CD4-positive, alpha-beta T cell treated with Interleukin-15 for 4 hours (primary cell): ENCODE measurements at regions not wholly inside any gene's neighbourhood (a gene's known extent, or its start where the extent isn't known, plus 50 kb on each side); places are given as distances from the start of the nearest gene placed in this dataset.

Experiments
- DNase-seq: peaks from one replicate; pipeline ENCODE4 v3.0.0-alpha.2; 2020; ENCODE audit warnings: low spot score

DNA sequence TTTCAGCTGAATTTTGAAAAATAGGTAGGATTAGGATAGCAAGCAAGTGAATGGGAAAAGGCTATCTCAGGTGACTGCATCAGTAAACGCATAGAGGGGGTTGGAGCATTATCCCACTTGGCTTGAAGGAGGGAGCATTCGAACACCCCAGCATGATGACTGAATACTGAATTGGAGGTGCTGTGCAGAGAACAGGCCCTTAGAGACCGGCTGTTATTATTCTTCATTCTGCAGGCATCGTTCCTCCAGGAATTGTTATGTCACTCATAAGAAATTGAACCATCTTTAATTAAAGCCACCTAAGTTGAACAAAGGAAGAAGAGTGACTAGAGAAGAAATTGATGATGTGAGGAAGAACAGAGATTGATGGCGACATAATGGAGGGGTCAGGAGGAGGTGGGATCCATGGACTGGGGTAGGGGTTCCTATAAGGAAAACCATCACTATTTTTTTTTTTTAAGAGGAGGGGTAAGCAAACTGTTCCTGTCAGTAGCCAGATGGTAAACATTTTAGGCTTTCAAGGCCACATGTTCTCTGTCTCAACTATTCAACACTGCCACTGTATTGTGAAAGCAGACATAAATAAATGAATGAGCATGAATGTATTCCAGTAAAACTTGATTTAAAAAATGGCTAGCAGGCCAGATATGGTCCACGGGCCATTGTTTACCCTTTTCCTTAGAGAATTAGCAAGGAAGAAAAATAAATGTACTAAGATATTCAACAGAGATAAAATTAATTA lies 264.7 kb upstream of the TAC1 start:
- no peak for DNase-seq

DNA sequence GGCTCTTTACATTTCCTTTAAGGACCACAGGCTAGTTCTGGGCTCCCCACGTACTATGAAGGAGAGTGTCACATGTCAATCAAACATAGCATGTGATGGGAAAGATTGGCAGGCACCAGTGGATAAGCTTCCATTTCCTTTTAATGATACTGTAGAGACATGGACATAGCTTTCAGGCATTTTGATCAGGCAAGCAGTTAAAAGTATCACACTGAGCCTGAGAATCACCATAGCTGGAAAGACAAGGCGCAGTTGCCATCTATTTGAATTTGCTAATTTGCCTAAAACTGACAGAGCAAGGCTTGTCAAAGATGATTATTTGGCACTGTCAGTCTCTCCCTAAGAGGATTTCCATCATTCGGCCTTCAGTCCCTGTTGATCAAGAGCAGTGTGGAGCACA lies 263.4 kb upstream of the TAC1 start:
- DNase-seq: no peak

DNA sequence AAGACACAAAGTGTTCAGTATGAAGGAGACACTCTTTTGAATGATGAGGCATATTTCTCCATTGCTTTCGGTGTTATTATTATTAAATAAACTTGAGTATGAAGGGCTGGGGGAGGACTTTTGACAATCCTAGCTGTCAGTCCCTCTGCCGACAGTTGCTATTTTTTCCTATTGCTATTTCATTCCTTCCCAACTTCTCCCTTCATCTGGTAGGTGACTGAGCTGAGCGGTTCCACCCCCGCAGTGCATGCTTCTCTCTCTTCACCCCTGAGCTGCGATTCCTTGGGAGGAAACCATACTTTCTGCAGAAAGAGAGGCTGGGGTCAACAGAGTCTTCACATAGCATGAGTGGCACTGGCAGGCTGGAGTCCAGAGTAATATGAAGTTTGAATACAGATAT lies 261.2 kb upstream of the TAC1 start:
- no peak for DNase-seq

DNA sequence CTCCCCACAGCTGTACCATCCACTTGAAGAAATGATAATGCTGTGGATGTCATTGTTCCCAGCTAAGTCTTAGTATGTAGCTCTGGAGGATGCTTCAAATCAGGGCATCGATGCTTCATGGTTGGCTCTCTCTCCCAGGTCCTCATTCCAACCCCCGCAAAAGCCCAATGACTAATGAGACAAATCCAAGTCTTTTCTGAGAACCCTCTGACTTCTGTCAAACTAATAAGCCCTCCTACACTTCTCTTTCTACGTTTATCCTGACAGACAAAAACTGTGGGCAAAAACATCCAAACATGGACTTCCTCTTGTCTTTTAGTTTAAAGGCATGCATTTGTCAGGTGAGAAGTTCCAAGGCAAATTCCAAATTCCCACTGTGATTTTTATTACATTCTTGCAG lies 260.4 kb upstream of the TAC1 start:
- DNase-seq: no peak

DNA sequence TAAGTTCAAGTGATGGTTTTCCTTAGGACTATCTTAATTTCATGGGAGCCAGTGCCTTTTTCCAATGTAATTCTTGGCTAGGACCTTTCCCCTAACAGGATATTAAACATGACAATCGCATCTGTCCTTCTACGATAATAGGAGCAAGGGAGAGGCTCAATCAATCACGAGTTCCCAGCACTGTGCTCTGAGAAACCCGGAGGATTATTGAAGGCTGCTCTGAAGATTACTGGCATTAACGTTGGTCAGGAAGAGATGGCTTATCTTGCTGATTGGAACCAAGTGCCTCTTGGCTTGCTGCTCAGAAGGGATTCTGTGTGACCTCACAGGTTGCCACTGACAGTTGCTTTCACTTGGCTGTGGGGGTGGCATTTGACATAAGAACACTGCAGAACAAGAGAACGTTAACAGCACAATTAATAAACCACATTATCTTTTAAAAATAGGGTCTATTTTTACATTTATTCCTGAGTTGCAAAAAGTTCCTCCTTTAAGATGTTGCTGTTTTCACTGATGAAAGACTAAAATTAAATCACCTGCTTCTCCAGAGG lies 252.1 kb upstream of the TAC1 start:
- DNase-seq: no peak

DNA sequence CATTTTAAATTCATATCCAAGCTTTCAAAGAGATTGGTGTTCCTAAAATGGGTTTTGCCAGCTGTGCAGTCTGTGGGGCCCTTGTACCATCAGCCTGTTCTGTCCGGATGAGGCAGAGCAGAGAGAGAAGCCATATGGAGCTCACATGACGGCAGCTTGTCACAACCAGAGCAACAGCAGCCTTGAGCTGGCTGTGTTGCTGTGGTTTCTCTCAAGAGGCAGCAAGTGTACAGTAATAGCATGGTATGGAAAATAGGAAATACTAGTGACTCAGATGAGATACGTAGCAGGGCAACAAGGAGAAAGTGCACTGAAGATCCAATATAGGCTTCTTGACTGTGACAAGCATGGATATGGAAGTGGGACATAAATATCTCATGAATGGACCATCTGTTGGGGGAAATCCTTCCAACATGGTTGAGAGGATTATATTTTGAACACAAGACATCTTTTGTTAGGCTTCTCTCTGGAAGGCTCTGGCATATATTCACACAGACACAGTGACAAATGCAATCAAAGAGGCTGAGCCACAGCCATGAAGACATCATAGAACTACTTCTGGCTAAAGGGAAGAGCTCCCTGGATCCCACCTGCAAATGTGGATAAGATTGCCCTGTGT lies 251.0 kb upstream of the TAC1 start:
- DNase-seq: no peak

DNA sequence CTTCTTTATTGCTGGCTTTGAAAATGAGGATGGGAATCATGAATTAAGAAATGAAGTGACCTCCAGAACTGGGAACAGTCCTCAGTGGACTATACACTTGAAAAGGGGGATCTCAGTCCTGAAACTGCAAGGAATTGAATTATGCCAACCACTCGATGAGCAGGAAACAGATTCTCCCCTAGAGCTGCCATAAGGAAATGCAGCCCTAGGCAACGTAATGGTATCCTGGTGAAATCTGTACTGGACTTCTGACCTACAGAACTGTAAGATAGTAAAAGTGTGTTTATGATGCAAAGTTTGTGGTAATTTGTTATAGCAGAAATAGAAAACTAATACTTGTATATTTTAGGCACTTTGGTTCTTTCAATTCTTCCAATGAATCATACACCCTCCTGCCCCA lies 236.4 kb upstream of the TAC1 start:
- no peak for DNase-seq

DNA sequence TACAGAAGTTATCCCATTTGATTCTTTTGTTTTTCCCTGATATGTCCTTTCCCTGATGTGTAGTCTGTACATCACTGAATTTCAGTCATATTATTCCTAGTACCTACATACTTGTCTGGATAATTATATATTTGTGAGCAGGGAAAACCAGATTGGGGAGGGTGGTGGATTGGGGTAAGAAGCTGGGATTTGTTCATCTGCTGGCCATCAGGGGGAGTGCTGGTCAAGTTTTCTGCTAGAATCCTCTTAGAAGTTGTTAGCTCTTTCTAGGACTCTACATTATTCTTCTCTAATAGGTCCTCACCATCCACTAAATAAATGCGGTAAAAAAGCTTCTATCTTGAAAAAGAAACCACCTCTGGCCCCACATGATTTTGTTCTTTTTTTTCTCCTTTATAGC lies 232.7 kb upstream of the TAC1 start:
- no peak for DNase-seq

DNA sequence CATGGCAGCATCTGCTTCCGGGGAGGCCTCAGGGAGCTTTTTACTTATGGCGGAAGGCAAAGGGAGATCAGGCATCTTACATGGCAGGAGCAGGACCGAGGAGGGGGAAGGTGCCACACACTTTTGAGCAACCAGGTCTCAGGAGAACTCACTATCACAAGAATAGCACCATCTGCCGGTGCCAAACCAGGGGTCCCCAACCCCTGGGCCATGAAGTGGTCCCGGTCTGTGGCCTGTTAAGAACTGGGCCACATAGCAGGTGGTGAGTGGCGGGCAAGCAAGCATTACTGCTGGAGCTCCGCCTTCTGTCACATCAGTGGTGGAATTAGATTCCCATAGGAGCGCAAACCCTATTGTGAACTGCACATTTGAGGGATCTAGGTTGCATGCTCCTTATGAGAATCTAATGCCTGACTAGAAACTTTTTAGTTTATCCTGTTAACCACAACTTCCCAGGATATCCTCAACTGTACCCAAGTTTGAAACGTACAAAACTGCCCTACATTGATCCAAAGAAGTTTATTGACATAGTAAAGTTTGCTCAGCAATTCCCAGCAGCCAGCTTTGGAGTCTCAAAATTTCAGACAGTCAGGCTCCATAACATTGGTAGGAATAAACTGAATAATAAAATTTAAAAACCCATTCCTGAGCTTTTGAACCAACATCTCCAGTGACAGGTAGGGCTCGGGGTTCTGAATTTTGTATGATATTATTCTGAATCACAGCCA lies 228.4 kb upstream of the TAC1 start:
- no peak for DNase-seq

DNA sequence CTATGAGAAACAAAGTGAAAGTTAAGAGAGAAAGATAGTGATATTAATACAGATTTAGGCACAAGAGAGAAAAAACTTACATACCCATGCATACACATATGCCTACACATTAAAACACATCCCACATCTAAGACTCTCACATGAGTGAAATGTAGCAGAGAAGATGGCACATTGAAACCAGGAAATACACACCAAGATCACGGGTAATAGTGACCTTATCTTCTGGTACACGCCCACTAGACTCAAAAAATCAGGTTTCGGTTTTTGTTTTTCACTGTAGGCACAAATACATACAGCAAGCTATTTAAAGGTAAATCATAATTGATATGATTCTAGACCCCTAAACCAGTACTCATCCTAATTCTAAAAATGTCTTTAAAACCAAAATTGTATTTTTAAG lies 225.2 kb upstream of the TAC1 start:
- peak; percentile 4 for DNase-seq

DNA sequence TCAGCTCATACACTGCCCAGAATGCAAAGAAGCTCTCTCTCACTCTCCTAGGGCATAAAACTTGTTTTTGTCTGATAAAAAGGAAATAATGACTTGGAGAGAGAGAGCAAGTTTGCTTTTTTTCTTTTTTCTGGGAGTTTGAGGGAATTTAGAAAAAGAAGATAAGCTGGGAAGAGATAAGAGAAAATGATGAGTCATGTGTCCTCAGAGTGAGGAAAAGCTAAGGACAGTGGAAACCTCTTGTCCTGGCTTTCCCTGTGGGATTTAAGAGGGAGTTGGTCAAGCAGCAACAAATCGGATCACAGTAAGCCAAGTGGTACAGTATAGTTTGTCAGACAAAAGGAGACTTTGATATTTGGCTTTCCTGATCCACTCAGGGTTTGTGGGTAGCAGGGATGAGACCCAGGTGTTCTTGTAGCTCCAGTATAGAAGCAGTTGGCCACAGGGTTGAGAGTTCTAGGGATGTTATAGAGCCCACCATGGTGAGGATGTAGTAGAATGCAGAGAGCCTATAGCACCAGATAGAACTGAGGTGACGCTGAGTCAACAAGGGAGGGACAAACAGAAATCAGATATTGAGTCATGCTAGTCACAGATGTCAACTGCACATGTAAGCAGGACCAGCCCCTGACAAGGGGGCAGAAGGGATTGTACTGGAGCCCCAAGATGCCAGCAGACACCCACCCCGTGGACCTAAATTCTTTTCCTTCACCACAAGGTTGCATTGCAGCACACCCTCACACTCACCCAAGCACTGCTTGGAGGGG lies 219.3 kb upstream of the TAC1 start:
- no peak for DNase-seq

DNA sequence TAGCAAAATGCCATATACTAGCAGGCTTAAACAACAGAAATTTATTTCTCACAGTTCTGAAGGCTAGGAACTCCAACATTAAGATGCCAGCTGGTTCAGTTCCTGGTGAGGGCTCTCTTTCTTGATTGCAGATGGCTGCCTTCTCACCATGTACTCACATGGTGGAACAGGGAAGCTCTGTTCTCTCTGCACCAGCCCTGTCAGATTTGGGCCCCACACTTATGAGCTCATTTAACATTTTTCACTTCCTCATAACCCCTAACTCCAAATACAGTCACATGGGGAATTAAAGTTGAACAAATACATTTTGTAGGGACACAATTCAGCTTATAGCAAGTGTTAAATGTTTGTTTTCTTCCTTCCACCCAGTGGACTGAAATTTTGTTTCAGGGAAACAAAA lies 218.6 kb upstream of the TAC1 start:
- DNase-seq: no peak

DNA sequence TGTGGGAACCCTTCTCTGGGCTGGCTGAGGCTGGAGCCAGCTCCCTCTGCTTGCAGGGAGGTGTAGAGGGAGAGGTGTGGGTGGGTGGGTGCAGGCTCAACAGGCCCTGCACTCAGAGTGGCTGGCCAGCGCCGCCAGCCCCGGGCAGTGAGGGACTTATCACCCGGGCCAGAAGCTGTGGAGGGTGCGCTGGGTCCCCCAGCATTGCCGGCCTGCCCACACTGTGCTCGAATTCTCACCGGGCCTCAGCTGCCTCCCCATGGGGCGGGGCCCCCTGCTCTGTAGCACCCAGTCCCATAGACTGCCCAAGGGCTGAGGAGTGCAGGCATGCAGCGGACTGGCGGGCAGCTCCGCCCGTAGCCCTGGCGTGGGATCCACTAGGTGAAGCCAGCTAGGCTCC lies 190.7 kb upstream of the TAC1 start:
- DNase-seq: no peak

DNA sequence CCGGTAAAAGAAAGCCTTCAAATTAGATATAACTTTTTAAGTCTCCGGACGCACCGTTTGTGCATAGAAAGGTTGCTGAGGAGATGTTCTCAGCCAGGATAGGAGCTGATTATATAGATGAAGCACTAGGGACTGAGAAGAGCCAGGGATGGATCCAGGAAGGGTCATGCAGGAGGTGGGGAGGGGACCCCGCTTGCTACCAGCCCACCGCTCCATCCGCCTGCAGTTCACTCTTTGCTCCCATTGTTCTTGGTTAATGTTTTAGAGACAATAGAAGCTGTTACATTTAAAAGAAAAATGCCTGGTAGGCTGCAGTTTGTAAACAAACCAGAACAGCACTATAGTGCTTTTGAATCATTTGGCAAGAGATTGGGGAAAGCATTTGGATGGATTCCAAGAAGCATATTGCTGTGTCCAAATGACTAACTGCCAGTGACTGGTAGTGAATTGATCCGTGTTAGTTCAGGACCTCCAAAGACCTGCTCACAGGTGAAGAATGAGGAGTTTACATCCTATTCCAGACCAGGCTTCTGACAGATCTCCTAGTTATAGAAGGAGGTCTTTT lies 175.9 kb upstream of the TAC1 start:
- DNase-seq: no peak

DNA sequence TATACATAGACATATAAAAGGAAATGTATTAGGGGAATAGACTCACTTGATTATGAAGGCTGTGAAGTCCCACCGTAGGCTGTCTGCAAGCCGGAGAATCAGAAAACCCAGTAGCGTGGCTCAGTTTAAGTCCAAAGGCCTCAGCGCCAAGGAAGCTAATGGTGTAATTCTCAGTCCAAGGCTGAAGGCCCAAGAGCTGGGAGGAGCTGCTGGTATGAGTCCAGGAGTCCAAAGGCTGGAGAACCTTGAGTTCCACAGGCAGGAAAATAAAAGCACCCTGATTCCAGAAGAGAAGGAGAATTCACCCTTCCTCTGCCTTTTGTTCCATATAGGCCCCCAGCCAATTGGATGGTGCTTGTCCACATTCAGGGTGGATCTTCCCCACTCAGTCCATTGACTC lies 166.2 kb upstream of the TAC1 start:
- DNase-seq: no peak

DNA sequence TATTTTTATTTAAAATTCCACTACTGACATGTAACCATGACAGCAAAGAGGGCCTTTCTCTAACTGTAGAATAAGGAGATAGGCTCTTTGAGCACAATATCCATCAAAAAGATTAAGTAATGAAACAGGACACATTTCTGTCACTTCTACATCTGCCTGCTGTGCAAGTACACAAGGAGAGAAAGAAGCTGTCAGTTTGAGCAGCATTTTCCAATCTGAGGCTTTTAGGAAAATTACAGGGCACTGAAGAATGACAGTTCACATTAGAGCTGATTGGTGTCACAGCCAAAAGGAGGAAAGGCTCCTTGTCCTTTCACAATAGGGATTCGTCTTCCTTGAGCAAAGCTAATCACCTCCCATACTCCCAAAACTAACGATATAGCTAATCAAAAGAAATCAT lies 158.8 kb upstream of the TAC1 start:
- DNase-seq: no peak

DNA sequence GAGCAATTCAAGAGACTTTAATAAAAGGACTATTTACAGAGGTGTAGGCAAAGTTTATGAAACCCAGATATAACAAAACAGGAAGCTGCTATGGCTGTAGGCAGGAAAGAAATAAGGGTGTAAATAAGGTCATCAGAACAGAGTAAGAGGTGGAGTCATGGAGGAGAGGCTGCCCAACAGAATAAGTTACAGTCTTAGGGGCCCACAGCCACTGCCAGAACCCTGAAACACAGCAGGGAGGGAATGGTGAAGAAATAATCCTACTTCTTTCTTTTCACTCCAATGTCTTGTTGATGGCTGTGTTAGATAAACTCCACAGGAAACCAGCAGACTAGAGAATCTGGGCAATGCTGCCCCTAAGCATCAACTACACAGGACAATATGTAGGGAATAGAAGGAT lies 155.8 kb upstream of the TAC1 start:
- DNase-seq: no peak

DNA sequence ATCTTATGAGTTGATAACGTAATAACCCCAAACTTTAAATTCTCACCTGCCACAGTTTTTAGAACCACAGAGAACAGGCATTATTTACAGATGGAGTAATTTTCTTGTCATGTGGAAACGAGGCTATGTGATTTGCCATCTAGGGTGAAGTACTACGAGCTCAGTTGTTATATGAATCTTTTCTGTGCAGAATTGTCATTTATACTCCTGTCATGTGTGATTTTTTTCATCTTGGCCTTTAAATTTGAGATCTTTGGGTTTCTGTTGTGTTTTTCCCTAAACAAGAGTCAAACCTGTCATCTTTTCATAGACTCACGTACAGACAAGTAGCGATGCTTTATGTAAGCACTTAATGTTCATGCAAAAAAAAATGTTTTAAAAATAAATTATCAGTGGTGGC lies 153.7 kb upstream of the TAC1 start:
- no peak for DNase-seq

DNA sequence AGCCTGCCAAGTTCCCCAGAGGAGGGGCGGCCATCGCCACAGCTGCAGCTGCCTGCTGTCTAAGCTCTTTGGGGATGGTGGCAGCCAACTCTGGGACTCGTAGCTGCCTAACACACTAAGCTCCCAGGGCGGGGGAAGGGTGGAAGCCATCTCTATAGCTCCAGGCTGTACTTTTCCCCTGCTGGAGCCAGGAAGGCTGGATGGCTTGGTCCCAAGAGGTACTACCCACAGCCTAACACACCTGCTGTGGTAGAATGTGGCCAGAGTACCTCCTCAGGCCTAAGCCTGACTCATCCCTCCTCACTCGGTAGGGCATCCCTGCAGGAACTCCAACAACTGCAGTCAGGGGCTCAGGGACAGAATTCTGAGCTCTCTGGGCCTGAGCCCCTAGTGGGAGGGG lies 151.7 kb upstream of the TAC1 start:
- no peak for DNase-seq

DNA sequence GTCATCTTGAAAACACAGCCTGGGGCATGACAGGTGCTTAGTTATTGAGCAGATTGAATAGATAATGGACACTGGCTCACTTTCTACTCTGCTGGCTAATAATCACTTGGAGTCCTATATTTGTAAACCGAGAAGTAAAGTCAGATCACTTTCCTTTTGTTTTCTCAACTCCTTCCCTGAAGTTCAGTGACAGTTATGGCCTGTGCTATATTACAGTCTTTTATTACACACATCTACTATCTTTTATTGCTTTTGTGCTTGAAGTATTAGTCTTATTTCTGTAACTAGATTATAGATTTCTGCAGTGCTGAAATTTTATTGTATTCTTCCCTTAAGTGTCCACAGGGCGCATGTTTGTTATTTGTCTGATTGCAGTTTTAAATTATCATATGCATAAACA lies 136.4 kb upstream of the TAC1 start:
- DNase-seq: no peak

DNA sequence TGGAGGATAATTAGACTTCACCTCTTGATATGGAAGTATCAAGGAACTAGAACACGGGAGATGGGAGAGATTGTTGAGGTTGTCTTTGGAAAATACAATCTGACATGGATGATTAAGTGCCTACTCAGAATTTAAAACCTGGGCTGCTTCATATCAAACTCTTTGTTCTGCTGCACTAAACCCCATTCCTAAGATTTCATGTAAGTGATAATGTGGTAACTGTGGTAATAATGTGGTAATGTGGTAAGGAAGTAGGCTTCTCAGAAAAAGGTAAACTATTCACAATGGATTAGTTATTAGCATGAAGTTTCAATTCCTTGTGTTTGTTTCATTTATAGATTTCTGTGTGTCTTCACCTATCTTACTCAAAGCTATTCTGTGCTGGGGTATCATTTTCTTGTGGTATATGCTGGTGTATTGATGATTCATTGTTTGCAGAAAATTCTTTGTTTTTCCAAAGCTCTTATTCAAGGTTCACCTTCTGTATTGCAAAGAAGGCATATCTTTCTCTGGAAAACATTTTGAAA lies 129.9 kb upstream of the TAC1 start:
- no peak for DNase-seq

DNA sequence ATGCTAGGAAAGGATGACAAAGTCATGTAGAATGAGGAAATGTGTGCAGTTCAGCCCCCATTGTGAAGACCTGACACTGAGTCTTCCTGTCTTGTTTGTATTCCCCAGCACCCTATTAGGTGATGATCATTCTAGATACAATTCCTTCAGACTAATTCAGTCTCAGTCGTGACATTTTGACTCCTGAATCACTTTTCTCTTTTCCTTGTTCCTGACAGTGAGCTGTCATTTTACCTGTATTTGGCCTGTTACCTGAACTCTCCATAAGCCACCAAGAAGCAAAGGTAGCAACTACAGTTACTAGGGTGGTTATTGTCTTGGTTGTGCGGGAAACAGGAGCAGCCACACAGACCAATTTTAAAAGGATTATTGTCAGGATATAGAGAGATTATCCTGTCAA lies 111.4 kb upstream of the TAC1 start:
- no peak for DNase-seq
